ENCODE measurements at regions not wholly inside any gene's neighbourhood (a gene's known extent, or its start where the extent isn't known, plus 50 kb on each side); places are given as distances from the start of the nearest gene placed in this dataset.

DNA sequence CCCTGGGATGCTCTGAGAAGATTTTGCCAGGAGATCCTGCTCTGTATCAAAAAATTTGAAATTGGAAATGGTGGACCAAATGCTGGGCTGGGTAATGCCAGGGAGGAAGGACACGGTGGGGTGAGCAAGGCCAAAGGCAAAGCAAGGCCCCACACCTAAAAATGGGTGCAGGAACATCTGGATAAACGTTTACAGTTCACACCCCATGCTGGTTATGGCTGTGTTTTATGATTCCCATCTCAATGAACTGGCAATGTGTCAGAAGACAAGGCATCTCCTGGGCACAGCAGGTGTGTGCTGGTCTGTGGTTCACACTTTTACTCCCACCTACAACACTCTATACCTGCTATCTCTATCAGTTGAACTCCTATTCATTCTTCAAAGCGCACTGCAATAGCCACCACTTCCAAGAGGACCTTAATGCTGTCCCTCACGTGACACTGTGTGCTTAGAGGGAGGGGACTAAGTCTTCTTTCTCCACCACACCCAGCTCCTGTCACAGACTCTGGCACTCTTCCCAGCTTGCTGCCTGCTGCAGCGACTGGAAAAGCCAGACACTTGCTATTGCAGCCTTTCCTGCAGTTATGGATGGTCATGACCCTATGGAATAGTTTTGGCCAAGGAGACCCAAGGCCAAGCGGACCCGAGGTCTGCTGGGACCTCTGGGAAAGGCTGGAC lies 277.5 kb downstream of the CTTN start:
- TF ChIP-seq, protein P1, sequence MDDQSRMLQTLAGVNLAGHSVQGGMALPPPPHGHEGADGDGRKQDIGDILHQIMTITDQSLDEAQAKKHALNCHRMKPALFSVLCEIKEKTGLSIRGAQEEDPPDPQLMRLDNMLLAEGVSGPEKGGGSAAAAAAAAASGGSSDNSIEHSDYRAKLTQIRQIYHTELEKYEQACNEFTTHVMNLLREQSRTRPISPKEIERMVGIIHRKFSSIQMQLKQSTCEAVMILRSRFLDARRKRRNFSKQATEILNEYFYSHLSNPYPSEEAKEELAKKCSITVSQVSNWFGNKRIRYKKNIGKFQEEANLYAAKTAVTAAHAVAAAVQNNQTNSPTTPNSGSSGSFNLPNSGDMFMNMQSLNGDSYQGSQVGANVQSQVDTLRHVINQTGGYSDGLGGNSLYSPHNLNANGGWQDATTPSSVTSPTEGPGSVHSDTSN (IDR thresholded peaks at IDR 0.05): no peak
- TF ChIP-seq, protein P2, sequence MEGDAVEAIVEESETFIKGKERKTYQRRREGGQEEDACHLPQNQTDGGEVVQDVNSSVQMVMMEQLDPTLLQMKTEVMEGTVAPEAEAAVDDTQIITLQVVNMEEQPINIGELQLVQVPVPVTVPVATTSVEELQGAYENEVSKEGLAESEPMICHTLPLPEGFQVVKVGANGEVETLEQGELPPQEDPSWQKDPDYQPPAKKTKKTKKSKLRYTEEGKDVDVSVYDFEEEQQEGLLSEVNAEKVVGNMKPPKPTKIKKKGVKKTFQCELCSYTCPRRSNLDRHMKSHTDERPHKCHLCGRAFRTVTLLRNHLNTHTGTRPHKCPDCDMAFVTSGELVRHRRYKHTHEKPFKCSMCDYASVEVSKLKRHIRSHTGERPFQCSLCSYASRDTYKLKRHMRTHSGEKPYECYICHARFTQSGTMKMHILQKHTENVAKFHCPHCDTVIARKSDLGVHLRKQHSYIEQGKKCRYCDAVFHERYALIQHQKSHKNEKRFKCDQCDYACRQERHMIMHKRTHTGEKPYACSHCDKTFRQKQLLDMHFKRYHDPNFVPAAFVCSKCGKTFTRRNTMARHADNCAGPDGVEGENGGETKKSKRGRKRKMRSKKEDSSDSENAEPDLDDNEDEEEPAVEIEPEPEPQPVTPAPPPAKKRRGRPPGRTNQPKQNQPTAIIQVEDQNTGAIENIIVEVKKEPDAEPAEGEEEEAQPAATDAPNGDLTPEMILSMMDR (IDR thresholded peaks at IDR 0.05): no peak
- no peak for TF ChIP-seq FOXJ3 (CRISPR knock-in tag; IDR thresholded peaks at IDR 0.05)
- TF ChIP-seq TCF12 (IDR thresholded peaks at IDR 0.05): no peak
- TF ChIP-seq TEAD4 (IDR thresholded peaks at IDR 0.05; ENCODE audit: borderline replicate concordance, insufficient read depth): no peak
- no peak for TF ChIP-seq SIN3A (IDR thresholded peaks at IDR 0.05; ENCODE audit: borderline replicate concordance, low read depth, low read length)
- TF ChIP-seq POLR2AphosphoS5 (IDR thresholded peaks at IDR 0.05; ENCODE audit: low read depth, low read length): no peak
- TF ChIP-seq, protein P3, sequence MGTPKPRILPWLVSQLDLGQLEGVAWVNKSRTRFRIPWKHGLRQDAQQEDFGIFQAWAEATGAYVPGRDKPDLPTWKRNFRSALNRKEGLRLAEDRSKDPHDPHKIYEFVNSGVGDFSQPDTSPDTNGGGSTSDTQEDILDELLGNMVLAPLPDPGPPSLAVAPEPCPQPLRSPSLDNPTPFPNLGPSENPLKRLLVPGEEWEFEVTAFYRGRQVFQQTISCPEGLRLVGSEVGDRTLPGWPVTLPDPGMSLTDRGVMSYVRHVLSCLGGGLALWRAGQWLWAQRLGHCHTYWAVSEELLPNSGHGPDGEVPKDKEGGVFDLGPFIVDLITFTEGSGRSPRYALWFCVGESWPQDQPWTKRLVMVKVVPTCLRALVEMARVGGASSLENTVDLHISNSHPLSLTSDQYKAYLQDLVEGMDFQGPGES (IDR thresholded peaks at IDR 0.05; ENCODE audit: low read depth, low read length): no peak
- TF ChIP-seq RXRA (IDR thresholded peaks at IDR 0.05; ENCODE audit: borderline replicate concordance, low read depth): no peak
- no peak for TF ChIP-seq GABPA (IDR thresholded peaks at IDR 0.05; ENCODE audit: low read depth)
- TF ChIP-seq, protein P4, sequence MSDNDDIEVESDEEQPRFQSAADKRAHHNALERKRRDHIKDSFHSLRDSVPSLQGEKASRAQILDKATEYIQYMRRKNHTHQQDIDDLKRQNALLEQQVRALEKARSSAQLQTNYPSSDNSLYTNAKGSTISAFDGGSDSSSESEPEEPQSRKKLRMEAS (IDR thresholded peaks at IDR 0.05; ENCODE audit: low read depth): no peak
- no peak for TF ChIP-seq EP300 (IDR thresholded peaks at IDR 0.05; ENCODE audit: borderline replicate concordance in 1 of 2, low read depth in 1 of 2, low read length in 1 of 2)

All from SK-N-SH (cell line).